AG09309 (cell line): ENCODE measurements at regions not wholly inside any gene's neighbourhood (a gene's known extent, or its start where the extent isn't known, plus 50 kb on each side); places are given as distances from the start of the nearest gene placed in this dataset.

Experiments
- DNase-seq: peaks from one replicate; pipeline ENCODE4 v3.0.0-alpha.2; 2010; ENCODE audit warnings: low read depth
- H3K4me3 ChIP-seq: 2 replicates; pipeline ENCODE4 v1.5.1; 2011; ENCODE audit warnings: mild to moderate bottlenecking, low read depth, low read length, moderate library complexity; ENCODE audit not compliant: control insufficient read depth
- TF ChIP-seq, protein P1 (sequence below): IDR thresholded peaks from 2 replicates; pipeline ENCODE4 v1.5.1; 2011; ENCODE audit warnings: mild to moderate bottlenecking, low read depth, low read length, inconsistent platforms; ENCODE audit not compliant: insufficient read depth, control insufficient read depth; ENCODE audit errors: missing control alignments

DNA sequence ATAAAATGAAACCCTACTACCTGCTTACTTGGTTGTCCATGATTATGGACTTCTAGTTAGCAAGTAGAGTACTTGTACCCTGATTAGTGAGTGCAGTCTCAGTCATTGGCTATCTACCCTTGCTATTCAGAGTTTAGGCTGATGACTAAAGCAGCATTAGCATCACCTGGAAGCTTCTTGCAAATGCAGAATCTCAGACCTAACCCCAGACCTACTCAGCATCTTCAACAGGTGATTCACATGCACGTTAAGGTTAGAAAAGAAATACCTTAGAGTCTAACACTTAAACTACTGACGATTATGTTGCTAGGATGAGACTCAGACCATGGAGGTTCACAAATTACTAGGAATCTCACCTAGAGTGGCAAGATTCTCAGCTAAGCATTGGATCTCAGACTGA is 399.9 kb upstream of the FANCL start:
- TF ChIP-seq, protein P1, sequence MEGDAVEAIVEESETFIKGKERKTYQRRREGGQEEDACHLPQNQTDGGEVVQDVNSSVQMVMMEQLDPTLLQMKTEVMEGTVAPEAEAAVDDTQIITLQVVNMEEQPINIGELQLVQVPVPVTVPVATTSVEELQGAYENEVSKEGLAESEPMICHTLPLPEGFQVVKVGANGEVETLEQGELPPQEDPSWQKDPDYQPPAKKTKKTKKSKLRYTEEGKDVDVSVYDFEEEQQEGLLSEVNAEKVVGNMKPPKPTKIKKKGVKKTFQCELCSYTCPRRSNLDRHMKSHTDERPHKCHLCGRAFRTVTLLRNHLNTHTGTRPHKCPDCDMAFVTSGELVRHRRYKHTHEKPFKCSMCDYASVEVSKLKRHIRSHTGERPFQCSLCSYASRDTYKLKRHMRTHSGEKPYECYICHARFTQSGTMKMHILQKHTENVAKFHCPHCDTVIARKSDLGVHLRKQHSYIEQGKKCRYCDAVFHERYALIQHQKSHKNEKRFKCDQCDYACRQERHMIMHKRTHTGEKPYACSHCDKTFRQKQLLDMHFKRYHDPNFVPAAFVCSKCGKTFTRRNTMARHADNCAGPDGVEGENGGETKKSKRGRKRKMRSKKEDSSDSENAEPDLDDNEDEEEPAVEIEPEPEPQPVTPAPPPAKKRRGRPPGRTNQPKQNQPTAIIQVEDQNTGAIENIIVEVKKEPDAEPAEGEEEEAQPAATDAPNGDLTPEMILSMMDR, result no peak
- no peak for DNase-seq
- H3K4me3 ChIP-seq, result no peak overlapping the region

DNA sequence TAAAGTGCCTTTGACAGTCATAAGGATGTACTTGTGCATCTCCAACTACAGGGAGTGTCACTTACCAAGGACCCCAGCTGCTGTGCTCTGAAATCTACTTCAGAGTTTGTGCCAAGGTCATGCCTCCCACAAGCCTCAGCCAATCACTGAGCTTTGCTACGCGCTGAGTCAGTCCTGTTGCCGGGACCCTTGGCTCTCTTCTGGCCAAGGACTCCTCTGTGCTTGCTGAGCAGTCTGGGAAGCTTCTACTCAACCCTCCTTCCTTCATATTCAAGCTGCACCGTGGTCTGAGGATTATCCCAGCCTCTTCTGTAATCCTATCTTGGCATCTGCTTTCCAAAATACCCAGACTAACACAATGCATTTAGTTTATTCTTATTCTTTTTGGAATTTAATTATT is 398.9 kb upstream of the FANCL start:
- DNase-seq, result no peak
- no peak overlapping the region for H3K4me3 ChIP-seq
- TF ChIP-seq, protein P1, result no peak

DNA sequence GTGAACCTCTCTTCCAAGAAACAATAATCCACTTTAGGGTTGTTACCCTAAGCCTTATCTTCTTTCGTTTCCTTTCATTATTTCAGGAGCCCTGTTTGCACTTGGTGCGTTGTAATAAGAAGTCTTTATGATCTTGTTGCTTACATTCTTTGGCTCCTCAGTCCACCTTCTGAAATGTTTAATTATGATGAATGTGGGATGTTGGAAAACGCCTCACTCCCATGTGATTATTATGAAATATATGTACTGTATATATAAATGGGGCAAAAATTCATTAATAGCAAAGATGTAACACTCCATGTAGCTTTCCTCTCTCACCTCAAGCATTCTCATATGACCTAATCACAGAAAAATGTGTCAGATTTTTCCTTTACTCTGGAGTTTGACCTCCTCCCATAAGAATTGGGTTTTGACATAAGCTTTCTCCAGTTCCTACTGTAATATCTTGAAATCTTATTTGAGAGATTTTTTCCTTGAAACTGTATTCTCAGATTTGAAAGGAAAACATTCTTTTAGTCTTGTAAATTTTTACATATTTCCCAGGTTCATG is 397.2 kb upstream of the FANCL start:
- no peak overlapping the region for H3K4me3 ChIP-seq
- TF ChIP-seq, protein P1, result no peak
- DNase-seq, result no peak

DNA sequence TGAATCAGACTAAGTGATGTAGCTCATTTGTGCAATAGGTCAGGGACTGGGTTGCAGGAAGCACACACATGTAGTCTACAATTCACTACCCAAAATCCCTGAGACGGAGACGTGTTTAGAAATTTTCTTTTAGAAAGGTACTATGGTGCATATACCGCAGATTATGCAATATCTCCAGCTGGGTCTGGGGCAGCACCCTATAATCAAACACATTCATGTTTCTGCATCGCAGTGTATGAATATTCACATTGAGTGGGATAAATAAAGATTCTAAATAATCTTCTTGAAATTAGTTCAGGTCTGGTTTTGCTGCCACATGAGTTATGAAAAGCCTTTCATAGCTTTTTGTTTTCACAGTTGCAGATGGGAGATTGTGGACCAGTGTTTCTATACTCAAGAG is 395.7 kb upstream of the FANCL start:
- no peak overlapping the region for H3K4me3 ChIP-seq
- TF ChIP-seq, protein P1, result no peak
- DNase-seq, result no peak

DNA sequence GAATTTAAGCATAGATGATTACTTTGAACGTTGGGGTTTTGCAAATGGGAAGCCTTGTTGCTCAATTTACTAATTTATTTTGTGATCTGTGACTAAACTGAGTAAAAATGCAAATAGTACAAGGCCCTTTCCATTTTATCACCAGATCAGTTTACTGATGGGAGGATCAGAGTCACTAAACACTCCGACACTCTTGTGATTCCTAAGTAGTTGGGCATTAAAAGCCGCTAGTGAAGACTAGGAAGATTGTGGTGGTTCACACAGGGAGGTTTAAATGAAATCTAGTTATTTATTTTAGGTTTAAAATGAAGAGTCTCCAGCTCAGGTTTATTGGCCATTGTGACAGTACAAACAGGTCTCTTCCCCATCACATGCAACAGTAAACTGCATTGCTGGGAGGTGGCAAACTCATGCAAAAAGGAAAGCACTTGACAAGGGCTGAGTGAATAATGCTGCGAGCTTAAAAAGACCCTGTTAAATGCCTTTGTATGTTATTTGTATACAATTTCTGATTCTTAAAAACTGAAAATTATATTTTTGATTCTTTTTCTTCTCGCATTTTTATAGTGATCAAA is 394.8 kb upstream of the FANCL start:
- no peak overlapping the region for H3K4me3 ChIP-seq
- TF ChIP-seq, protein P1, result no peak
- no peak for DNase-seq

DNA sequence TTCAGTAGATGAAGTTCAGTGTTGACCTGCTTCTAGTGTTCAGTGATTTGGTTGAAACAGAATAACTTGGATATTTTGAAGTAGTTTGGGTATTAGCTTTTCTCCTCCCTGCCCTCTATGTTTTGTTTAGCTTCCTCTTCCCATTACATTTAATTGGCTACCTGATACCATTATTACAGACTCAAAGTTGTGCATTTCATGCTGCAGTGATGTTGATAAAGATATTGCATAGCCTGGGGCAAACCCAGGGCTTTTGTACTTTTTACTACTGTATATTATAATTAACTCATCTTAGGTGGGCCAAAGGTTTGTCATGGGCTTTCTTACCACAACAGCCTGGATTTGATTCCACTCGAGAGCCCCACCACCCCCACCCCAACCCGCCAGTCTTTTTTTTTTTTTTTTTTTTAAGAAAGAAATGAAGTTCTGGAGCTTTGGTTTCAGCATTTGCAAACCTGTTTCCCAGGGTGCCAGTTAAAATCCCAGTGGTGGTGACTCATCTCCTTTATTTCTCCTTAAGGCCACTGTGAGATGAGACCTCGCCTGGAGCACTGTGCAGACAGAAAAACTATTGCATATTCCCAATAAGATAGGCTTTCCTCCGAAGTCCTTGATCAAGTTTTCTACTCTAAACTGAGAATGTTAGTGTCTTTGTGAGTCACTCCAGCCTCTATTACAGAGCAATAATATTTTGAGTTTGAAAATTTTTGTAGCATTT is 393.7 kb upstream of the FANCL start:
- no peak for DNase-seq
- no peak overlapping the region for H3K4me3 ChIP-seq
- TF ChIP-seq, protein P1, result no peak
